ENCODE measurements at regions not wholly inside any gene's neighbourhood (a gene's known extent, or its start where the extent isn't known, plus 50 kb on each side); places are given as distances from the start of the nearest gene placed in this dataset.

DNA sequence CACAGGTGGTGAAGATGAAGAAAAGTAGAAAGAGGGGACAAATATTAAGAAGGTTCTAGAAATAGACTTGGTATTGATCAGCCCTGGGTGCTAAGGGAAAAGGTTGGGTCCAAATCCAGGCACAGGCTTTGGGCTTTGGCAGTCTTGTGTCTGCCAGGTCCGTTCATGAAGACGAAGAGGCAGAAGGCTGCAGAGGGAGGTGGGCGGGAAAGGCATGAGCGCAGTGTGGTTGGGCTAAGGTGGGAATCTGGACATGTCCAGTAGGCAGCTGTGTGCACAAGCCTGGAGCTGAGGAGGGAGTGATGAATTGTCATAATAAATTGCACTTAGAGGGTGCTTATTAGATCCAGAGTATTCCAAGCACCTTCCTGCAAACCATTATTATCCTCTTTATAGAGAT is 105.7 kb upstream of the TEX51 start:
- no peak for DNase-seq (ENCODE audit: low read depth, low spot score)

DNA sequence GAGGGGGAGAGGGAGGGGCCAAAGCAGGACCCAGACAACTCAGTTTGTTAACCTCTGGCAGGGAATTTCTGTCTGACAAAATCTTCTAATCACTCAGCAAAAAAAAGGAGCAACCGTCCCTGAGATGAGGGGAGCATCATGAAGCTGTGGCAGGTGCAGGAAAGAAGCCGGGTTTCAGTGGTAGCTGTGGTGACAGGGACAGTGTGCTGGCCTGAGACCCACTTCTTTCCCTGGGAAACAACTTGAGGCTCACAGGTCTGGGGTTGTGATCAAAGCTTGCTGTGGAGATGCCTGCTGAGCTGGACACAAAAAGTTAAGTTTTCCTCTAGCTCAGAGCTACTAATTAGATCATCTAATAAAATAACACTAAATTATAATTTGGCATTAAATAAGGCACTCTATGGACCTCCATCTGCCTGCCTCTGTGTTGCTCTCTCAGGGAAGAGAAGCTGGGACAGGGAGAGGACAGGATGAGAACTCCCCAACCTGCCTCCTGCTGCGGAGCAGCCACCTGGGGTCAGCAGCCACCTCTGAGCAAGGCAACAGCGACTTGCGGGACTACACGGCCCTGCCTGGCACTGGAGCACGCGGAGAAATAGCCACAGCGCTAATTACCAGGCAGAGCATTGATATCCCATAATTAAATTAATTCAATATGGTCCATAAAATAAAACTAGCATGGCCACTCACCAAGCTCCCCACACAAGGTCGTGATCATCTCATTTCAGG is 104.6 kb upstream of the TEX51 start:
- no peak for DNase-seq (ENCODE audit: low read depth, low spot score)

DNA sequence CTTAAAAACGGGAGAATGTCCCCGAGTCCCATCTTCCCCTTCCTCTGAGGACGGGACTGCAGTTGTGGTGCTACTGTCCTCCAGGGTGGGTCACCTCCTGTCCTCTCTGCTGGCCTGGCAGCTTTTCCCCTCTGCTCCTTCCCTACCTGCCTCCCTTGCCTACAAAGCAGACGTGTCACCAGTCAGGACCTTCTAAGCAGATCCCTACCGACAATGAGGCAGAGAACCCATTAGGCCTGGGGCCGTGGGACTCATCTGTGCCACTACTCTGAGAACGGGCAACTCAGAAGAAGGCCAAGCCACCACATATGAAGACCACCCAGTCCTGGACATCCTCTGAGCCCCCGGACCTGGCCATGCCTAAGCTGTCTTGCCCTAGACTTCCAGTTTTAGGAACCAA is 103.0 kb upstream of the TEX51 start:
- DNase-seq (ENCODE audit: low read depth, low spot score) = no peak

DNA sequence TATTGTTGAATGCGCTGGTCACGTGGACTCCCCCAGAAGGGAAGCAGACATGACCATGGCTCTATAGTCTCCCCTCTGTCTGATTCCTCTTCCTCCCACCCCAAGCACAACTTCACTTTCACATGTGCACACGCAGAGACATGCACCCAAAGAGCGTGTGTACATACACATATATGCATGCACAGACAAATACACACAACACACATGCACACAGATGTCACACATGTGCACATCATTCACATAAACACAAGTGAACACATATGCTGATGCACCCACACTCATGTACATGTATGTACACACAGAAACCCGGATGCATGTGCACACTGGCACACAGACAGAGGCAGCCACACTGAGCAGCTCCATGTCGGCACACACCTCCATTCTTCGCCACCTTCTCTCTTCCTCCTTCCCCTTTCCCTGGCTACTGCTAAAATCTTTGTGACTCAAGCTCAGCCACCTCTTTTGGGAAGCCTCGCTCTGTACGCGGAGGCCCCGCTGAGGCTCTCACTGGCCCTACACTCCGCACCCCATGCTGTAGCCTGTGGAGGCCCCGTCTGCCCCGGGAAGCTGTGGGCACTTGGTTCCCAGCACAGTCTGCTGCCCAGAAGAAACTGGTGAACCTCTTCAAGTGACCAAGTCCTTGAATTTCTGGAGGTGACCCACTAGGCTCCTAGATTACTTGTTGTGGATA is 101.6 kb upstream of the TEX51 start:
- DNase-seq (ENCODE audit: low read depth, low spot score) = no peak

DNA sequence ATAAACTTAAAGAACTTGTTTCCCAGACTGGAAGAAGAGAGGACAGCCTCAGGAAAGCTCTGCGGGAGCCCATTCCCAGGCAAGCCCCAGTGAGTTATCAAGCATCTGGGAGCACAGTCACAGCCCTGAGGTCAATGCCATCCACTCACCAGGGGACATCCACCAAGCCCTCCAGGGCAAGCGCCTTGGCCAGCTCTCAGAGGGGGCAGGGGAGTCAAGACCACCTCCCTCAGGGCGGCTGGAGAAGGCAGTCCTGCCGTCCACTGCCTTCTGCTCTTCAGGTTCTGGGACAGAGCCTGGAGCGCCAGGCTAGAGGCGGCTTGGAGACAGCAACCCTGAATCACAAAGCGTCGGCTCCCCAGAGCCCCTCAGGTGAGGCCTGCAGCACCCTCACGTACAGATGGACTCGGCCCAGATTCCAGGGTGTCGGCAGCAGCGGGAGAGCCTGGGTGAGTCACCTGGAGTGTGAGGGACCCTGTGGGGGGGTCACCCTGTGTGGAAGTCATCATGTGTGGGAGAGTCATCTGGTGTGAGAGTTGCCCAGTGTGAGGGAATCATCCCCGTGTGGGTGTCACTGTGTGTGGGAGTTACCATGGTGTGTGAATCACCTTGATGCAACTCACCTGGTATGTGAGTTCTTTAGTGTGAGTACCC is 100.9 kb upstream of the TEX51 start:
- DNase-seq (ENCODE audit: low read depth, low spot score) = no peak

DNA sequence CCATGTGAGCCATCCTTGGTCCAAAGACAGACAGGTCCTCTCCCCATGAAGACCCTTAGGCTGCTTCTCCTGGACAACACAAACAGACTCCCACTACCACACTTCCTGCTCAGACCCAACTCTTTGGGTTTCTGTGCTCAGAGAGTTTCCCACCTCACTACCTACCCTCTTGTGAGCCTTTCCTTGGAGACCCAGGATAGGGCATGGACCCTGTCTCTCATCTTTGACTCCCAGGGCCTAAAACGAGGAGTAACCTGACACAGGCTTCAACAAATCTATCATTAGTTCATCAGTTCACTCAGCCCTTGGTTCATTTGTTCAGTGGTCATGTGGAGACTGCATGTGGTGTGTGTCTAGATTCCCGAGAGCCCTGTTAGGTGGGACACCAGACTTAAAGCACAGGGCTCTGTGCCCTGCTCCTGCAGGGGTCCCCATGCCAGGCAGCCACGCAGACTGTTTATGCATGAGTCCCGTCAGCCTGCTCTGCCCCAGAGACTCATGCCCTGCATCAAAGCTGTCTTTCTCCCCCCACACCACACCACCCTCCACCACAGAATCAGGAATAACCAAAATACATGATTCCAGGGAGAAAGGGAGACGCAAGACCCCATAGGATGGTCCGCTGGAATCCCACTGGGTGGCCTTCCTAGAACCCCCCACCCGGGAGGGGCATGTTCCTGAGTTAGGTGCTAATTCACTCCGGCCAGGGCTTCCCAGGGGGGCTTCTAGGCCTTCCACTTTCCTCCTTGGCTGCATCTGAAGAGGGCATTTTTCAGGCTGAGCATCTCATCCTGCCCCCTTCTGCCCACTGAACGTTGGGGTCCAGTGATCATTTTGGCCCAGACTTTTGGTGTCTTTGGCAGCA is 100.2 kb upstream of the TEX51 start:
- no peak for DNase-seq (ENCODE audit: low read depth, low spot score)

DNA sequence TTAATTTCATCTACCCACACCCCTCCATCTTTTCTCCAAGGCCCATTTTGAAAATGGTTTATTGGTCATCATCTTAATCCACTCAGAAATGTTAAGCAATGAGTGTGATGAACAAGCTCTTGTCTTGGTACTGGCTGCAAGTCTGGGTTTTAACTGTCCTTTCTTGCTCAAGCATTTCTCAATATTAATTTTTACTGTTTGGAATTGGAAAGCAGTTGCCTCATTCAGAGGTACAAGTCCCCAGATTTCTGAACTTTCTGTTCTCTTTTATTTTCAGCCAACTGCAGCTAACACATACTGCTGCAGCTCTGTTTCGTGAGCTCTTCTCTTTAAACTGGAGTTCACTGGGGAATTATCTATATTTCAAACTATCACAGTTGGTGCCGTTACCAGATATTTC is 99.4 kb upstream of the TEX51 start:
- no peak for DNase-seq (ENCODE audit: low read depth, low spot score)

DNA sequence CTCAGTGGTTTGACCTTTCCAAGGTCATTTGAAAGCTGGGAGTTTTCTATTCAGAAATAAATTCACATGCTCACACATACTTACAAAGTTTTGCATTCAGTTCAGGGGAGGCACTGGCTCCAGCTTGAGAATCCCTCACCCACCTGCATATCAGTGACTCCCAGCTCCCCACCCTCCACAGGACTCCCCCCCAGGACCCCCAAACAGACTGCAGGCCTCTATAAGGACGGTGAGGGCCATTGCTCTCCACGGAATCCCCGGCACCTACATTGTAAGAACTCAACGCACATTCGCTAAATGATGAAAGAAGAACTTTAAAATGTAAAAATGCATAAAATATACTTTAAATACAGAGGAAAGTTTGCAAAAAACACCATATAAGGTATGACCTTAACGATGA is 97.2 kb upstream of the TEX51 start:
- DNase-seq (ENCODE audit: low read depth, low spot score) = no peak

DNA sequence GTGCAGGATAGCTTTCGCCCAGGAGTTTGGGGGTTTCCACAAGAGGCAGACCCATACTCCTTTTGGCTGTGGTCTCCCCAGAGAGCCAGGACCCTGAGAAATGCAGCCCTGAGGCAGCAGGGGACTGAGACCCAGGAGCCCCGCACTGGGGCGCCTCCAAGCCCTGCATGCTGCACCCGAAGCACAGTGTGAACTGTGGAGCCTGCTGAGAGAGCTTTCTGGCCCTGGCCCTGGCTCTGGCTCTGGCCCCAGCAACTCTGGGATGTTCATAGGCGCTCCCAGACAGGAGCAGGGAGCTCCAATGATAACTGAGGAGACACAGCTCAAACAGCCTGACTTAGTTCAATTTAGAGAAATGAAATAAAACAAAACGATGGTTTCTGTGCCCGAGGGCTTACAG is 96.4 kb upstream of the TEX51 start:
- DNase-seq (ENCODE audit: low read depth, low spot score) = no peak

DNA sequence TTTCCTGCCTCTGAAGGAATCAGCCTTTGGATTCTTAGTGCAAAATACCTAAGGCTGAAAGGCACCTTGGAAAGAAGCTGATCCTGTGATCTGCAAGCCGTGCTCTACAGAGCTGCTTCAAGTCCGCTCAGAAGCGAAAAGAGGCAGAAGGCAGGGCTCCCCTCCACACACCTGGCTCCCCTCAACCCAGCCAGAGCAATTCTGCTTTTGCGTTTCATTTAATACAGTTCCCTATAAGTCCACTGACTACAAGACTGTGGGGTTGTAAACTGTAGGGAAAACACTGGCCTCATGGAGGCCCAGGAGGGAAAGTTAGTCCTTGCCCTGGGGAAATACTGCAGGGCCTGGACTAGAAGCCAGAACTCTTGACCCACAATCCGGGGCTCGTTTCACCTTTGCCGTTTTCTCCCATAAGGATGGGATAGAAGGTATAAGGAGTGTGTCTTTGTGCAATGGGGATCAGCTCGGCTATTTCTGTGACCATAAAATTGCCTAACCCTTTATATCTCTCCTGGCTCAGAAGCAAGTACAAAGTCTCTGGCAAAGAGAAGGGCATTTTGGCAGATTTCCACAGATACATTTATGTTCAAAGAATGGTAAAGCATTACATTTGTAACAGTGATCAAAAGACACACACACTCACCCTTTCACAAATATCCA is 95.8 kb upstream of the TEX51 start:
- DNase-seq (ENCODE audit: low read depth, low spot score) = no peak

DNA sequence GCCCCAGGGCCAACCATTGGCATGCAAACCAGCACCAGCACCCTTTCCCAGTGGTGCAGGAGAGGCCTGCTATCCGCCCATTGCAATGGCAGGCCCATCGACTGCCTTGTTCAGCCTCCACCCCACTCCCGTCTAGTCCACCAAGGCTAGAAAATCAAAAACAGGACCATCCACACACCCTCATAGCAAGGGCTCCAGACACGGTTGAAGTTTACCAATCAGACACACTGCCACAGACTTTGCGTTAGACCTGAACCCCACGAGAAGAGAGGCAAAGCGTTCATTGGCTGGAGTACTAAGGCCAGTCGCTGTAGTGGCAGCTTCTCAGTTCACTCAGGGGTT is 95.3 kb upstream of the TEX51 start:
- DNase-seq (ENCODE audit: low read depth, low spot score) = no peak

DNA sequence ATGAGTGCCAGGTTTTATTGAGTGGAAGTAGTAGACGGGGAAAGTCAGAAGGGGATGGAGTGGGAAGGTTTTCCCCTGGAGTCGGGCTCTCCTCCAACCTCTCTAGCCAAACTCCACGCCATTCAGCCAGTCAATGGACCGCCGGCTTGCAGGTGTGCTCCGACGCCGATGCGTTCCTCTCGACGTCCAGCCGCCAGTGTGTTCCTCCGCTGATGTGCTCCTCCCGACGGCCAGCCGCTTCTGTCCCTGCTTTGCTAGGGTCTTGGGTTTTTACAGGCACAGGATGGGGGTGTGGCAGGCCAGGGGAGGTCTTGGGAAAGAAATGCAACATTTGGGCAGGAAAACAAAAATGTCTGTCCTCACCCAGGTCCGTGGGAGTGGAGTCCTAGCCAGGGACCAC is 94.3 kb upstream of the TEX51 start:
- no peak for DNase-seq (ENCODE audit: low read depth, low spot score)

DNA sequence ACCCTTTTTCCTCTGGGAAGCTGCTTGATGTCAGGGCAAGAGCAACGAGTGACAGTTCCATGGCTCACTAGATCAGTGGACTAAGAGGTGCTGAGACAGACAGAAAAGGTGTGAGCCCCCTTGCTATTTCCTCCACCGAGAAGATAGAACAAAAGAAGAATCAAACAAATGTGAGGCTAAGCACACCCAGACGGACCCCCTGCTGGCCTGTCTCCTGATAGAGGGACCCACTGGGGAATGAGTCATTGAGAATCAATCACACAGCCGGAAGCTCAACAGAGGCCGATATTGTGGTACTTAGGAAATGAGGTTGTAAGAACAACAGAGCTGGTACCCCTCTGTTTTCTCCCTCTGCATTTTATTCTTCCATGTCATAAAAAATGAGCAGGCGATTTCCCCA is 89.8 kb upstream of the TEX51 start:
- DNase-seq (ENCODE audit: low read depth, low spot score) = no peak

DNA sequence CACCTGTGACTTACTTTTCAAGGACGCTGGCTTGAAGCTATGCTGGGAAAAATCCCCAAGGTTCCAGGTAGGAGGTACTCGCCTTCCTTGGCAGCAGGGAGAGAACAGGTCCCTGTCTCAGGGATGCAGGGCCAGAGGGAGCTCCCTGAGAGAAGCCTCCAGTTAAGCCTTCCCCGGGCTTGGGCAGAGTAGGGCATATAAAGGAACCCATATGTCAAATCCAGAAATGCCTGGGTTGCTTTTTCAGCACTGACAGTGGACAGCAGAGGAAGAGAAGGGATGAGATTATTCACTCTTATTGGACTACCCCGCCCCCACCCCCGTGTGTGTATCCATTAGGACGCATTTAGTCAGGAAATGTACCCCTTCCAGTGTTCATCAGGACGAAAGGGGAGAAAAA is 89.3 kb upstream of the TEX51 start:
- DNase-seq (ENCODE audit: low read depth, low spot score) = no peak

DNA sequence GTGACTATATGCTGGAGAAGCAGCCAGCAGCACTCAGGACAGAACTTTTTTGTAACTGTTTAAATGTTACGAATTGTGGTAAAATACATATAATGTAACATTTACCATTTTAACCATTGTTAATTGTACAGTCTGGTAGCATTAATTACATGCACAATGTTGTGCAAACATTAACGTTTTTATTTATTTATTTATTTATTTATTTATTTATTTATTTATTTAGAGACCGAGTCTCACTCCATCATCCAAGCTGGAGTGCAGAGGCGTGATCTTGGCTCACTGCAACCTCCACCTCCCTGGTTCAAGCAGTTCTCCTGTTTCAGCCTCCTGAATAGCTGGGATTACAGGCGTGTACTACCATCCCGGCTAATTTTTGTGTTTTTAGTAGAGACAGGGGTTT is 88.7 kb upstream of the TEX51 start:
- DNase-seq (ENCODE audit: low read depth, low spot score) = no peak

DNA sequence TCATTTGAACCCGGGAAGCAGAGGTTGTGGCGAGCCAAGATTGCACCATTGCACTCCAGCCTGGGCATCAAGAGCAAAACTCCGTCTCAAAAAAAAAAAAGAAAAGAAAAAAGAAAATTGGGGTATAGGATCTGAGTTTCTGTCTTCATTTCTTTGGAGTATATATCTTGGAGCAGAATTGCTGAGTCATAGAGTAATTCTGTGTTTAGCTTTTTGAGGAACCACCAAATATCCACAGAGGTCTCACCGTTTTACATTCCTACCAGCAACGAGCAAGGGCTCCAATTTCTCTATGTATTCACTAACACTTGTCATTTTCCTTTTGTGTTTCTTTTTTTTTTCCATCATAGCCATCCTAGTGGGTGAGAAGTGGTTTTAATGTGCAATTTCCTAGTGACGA is 87.6 kb upstream of the TEX51 start:
- DNase-seq (ENCODE audit: low read depth, low spot score) = no peak

DNA sequence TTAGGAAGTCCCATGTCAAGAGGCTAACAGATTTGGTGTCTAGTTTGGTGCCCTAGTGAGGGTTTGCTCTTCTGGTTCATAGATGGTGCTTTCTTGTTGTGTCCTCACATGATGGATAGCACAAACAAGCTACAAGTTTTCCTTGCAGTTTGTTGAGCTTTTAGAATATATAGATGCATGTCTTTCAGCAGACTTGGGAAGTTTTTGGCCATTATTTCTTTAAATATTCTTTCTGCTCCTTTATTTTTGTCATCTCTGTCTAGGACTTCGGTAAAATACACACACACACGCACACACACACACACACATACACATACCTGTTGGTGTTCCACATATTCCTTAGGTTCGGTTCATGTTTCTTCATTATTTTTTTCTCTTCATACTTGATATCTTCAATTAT is 81.5 kb upstream of the TEX51 start:
- DNase-seq (ENCODE audit: low read depth, low spot score) = no peak

DNA sequence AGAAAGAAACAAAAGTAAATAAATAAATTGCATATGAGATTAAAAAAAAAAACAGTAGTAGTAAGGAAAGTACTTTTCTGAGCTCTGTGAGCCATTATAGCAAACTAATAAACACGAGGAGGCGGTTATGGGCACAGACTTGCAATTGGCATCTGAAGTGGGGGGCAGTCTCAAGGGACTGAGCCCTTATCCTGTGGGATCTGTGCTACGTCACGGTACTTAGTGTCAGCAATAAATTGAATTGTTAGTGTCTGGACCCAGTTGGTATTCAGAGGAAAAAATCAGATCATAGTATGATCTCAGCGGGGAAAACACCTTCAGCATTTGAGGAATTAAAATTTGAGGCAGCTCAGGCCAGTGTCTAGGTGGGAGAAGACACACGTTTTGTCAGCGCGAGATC is 76.6 kb upstream of the TEX51 start:
- no peak for DNase-seq (ENCODE audit: low read depth, low spot score)

DNA sequence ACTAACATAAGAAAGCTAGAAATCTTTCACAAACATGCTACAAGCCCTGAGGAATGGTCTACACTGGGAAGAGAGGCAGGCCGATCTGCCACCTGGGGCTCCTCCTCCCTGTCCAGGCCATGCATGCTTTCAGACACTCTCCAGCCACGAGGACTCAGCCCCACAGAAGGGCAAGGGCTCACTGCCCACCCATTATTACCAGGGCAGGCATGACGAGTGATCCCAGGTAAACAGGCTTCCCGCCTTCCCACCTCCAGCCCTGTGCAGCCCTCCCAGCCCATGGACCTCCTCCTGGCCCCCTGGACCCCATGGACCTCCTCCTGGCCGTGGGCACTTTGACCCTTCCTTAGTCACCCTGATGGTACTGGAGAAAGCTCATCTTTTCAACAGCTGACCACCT is 75.8 kb upstream of the TEX51 start:
- DNase-seq (ENCODE audit: low read depth, low spot score) = no peak

DNA sequence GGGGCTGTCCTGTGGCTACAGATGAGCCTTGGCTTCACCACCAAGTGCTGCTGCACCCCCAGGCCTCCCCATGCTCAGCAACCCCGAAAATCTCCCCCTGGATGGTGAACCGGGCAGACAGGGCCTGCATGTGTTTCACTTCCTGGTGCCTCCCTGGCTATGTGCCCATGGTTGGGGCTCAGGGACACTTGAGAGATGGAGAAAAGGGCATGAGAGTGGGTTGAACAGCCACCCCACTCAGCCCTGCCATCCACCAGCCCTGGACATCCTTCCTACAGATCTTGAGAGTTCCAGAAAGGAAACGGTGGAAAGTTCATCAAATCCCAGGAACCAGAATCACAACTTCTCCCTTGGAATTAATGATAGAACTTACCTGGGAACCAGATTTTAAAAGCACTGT is 74.7 kb upstream of the TEX51 start:
- DNase-seq (ENCODE audit: low read depth, low spot score) = no peak

DNA sequence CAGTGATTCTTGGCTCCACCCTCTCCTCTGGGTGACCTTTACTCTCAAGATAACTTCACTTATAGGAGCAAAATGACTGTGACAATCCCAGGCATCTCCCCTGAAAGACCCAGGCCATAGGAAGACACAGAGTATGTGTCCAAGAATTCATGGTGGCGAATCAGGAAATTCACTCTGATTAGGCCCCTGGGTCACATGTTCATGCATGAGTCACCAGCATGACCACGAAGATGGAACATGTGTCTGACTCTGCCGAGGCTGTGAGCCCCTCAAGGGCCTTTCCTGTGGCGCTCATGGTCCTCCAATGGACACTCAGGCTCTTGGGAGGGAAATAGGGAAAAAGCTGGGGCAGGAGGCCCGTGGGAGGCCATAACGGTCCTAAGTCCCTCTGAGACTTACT is 74.0 kb upstream of the TEX51 start:
- no peak for DNase-seq (ENCODE audit: low read depth, low spot score)

DNA sequence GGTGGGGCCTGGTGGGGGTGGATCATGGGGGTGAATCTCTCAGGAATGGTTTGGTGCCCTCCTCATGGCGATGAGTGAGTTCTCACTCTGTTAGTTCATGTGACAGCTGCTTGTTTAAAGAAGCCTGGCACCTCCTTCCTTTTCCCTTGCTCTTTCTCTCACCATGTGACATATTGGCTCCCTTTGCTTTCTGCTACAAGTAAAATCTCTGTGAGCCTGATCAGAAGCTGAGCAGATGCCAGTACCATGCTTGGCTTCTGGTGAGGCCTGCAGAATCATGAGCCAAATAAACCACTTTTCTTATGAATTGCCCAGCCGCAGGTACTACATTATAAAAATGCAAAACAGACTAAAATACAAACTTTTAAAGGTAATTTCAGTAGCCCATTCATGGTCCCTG is 73.4 kb upstream of the TEX51 start:
- DNase-seq (ENCODE audit: low read depth, low spot score) = no peak
